ENCODE measurements at regions not wholly inside any gene's neighbourhood (a gene's known extent, or its start where the extent isn't known, plus 50 kb on each side); places are given as distances from the start of the nearest gene placed in this dataset.

DNA sequence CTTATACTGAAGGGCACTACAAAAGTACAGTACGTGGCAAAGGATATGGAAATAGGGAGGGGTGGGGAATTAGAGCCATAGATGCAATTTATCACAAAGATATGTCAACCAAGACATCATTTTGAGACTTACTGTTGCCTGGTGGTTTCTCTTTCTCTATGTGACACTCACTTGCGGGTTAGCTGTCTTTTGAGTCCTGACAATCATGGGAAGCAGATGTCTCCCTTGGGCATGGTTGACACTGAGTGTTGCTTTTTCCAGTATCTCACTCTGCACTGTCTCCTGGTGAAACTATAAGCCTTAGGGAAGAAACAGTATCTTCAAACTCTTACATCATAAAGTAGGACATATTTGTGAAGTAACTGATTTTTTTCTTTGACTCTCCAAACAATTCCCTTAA lies 383.5 kb upstream of the LCORL start:
- TF ChIP-seq CTCF (IDR thresholded peaks at IDR 0.05; ENCODE audit: low read depth, low read length, missing control alignments), result no peak
- no peak for DNase-seq (ENCODE audit: low read depth)

DNA sequence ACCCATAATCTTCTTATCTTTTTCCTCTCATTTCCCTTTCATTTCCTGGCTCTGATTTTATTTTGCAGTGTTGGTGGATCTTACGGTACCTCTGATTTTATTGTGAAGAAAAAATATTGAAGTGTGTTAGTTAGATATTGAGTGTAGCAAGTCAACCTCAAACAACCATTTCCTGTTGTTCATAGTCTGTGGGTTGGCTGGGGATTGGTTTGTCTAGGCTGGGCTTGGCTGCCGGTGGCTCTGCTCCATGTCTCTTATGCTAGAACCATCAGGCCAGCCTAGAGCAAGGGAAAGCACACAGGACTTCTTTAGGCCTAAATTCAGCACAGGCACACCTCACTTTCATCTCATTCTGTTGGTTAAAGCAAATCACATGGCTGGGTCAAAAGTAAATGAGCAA lies 383.1 kb upstream of the LCORL start:
- TF ChIP-seq CTCF (IDR thresholded peaks at IDR 0.05; ENCODE audit: low read depth, low read length, missing control alignments), result no peak
- no peak for DNase-seq (ENCODE audit: low read depth)
- H3K4me3 ChIP-seq (ENCODE audit: low read depth, low read length), result no peak overlapping the region

More for the DNA sequence above, 383.5 kb upstream of the LCORL start:
- H3K4me3 ChIP-seq (ENCODE audit: low read depth, low read length), result no peak overlapping the region

DNA sequence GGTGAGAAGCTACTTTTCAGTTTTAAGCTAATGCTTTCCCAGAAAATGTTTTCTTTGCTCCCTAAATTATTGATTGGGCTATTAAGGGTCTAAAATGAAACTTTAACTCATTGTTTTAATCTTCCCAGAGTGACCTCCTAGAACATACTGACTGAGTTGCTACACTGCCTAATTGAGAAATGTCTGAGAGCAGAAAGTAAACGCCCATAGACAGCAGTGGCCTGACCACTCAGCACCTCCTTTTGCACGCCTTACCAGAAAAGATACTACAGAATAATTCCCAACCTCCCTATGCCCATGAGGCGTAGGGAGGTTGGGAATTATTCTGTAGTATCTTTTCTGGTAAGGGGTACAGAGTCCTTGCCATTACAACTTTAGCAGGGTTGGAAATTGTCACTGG lies 381.8 kb upstream of the LCORL start:
- H3K4me3 ChIP-seq (ENCODE audit: low read depth, low read length), result no peak overlapping the region
- DNase-seq (ENCODE audit: low read depth), result no peak
- TF ChIP-seq CTCF (IDR thresholded peaks at IDR 0.05; ENCODE audit: low read depth, low read length, missing control alignments), result no peak

DNA sequence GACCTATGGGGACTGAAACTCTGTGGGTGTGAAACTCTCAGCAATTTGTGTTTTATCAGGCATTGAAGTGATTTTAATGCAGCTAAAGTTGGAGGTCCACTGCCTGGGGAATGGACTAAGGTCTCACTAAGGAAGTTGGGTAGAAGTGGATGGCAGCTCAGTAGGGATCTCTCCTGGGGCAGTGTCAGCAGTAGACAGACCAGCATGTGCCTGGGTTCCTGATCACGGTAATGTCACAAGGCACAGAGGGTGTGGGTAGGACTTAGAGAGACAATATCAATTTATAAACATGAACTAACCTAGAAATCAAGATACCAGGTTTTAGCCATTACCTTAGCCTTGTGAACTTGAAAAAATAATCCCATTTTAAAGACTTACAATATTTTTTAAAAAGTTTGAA lies 380.3 kb upstream of the LCORL start:
- no peak for TF ChIP-seq CTCF (IDR thresholded peaks at IDR 0.05; ENCODE audit: low read depth, low read length, missing control alignments)
- H3K4me3 ChIP-seq (ENCODE audit: low read depth, low read length), result no peak overlapping the region
- DNase-seq (ENCODE audit: low read depth), result no peak

DNA sequence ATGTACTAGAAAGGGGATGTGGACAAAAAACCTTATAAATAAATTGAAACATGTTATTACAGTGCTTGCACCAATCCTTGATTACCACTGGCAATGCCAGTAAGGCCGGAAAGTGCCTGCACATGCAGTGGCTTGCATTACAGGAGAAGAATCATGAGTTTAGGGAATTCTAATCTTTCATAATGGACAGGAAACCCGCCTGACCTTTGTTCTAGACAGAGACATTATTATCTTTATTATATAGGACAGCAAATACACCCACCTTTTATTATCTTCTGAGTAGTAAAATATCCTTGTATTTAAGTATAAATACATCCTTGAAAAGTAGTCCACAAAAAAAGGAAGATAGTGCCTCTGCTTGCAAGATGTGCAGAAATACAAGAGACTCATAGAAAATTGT lies 379.9 kb upstream of the LCORL start:
- no peak overlapping the region for H3K4me3 ChIP-seq (ENCODE audit: low read depth, low read length)
- TF ChIP-seq CTCF (IDR thresholded peaks at IDR 0.05; ENCODE audit: low read depth, low read length, missing control alignments), result no peak
- no peak for DNase-seq (ENCODE audit: low read depth)

GRCh38 chr4:18398661-18399060 lies 377.1 kb upstream of the LCORL start:
- TF ChIP-seq CTCF (IDR thresholded peaks at IDR 0.05; ENCODE audit: low read depth, low read length, missing control alignments), result no peak
- no peak for DNase-seq (ENCODE audit: low read depth)
- no peak overlapping the region for H3K4me3 ChIP-seq (ENCODE audit: low read depth, low read length)

- DNase-seq (ENCODE audit: low read depth), result no peak
- no peak overlapping the region for H3K4me3 ChIP-seq (ENCODE audit: low read depth, low read length)
- no peak for TF ChIP-seq CTCF (IDR thresholded peaks at IDR 0.05; ENCODE audit: low read depth, low read length, missing control alignments)
Observed at GRCh38 chr4:18397681-18398390, 376.3 kb upstream of the LCORL start.

All from GM12864 (cell line).